Spleen (tissue), 7 donors: ENCODE measurements at regions not wholly inside any gene's neighbourhood (a gene's known extent, or its start where the extent isn't known, plus 50 kb on each side); places are given as distances from the start of the nearest gene placed in this dataset.

Source experiments
- CTCF ChIP-seq, 11 experiments: fragments of 200-600 bp in 7 of 11; fragments of 450-650 bp in 4 of 11; sonication (generic) in 4 of 11; IDR thresholded peaks in 8 of 11; conservative IDR thresholded peaks in 3 of 11; 1 replicate in 7 of 11; 2 replicates in 4 of 11; pipeline versions ENCODE4 v1.4.0 to v1.8.0; 2016 to 2021; ENCODE audit warnings: antibody characterized with exemption in 11 of 11, inconsistent platforms in 4 of 11, mild to moderate bottlenecking in 1 of 11
- POLR2AphosphoS5 ChIP-seq, 3 donors: sonication (generic); formaldehyde crosslinking; IDR thresholded peaks; one replicate each; pipeline ENCODE4 v1.5.1; 2017; ENCODE audit warnings: antibody characterized with exemption in 3 of 3
- donor health status: DM: no; HTN: no; CAD: no; lungs with moderate emphysema.
- donor health status: DM: no; HTN: no; CAD: no.
- donor health status: DM: no; HTN: no; CAD: no.

- TF ChIP-seq CTCF (IDR thresholded peaks at IDR 0.05 in 8 of 11, conservative IDR thresholded peaks at IDR 0.05 in 3 of 11) (no peak), POLR2AphosphoS5 (IDR thresholded peaks at IDR 0.05) (no peak)
These were observed 649.0 kb upstream of the PCDH15 start for GRCh38 chr10:55449981-55450380.
